Endothelial cell of umbilical vein (primary cell): ENCODE measurements at regions not wholly inside any gene's neighbourhood (a gene's known extent, or its start where the extent isn't known, plus 50 kb on each side); places are given as distances from the start of the nearest gene placed in this dataset.

ENCODE experiments used
- CTCF ChIP-seq, 2 donors: IDR thresholded peaks; 1 replicate in 1 of 2; 2 replicates in 1 of 2; pipeline ENCODE4 v1.5.1; 2011; ENCODE audit warnings: low read length in 2 of 2, mild to moderate bottlenecking in 2 of 2, moderate library complexity in 2 of 2, control low read depth in 1 of 2, inconsistent platforms in 1 of 2, low read depth in 1 of 2; ENCODE audit not compliant: insufficient read depth in 1 of 2; ENCODE audit errors: extremely low read depth in 1 of 2
- JUN ChIP-seq: IDR thresholded peaks from 2 replicates; pipeline ENCODE4 v1.6.1; 2011; ENCODE audit warnings: borderline replicate concordance, low read depth; ENCODE audit not compliant: insufficient read length, insufficient read depth
- POLR2A ChIP-seq: IDR thresholded peaks from 2 replicates; pipeline ENCODE4 v1.6.1; 2012; ENCODE audit warnings: low read depth, mild to moderate bottlenecking, control low read depth, low read length

- TF ChIP-seq JUN (no peak), CTCF (IDR thresholded peaks at IDR 0.05; ENCODE audit: extremely low read depth in 1 of 2, insufficient read depth in 1 of 2, low read depth in 1 of 2, low read length in 2 of 2) (no peak), POLR2A (no peak)
Measured at GRCh38 chr17:74117999-74118421, 85.5 kb upstream of the RPL38 start.
